Glomerular endothelial cell (primary cell): ENCODE measurements at regions not wholly inside any gene's neighbourhood (a gene's known extent, or its start where the extent isn't known, plus 50 kb on each side); places are given as distances from the start of the nearest gene placed in this dataset.
A peak's percentile ranks its signal among the peaks of the same experiment; 100 is the strongest.
"Not testable (repeated sequence)": the region's sequence is repeated elsewhere in the genome, so short reads cannot be mapped to it uniquely, and the experiment has no call there.

ENCODE experiments used
- DNase-seq: peaks from one replicate; pipeline ENCODE4 v3.0.0-alpha.2; 2011; ENCODE audit warnings: low read depth, low spot score; ENCODE audit errors: extremely low read depth

DNA sequence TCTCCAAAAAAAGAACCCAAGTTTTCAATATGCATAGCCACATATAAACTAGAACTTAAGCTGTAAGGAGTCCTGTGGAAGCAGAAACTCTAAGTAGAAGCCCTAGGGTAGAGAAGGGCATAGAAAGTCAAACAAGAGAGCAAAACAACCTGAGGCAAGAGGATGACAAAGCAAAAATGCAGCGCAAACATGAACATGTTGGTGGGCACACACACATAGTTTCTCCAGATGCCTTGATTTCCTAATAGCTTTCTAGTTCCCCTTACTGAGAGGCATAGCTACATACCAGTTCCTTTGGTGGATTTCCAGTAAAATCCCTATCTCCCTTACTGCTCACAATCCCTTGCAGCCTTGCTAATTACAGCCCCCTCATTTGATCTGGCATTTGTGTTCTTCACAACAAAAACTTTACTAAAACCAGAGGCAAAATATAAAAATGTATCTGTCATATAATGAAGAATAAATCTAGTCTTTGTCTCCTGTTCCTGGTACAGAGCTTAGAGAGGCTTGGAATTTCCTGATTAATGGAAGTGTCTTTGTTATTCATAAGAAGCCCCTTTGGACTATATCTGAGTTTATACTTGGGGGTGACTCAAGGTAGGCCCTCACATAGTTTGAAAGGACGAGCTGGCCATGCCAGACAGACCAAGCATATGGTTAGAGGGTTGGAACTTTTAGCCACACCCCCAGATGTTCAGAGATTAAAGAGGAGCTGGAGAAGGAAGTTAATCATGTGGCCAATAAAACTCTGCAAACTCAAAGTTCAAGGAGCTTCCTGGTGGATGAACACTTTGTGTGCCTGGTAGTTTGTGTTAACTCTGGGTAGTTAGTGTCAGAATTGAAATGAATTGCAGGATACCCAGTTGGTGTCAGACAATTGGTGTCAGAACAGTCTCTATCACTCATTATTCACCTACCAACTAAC, 52.7 kb upstream of the ZCCHC13 start:
- no peak for DNase-seq

GRCh38 chrX:74250574-74250973, 53.4 kb upstream of the ZCCHC13 start:
- DNase-seq, result no peak

DNA sequence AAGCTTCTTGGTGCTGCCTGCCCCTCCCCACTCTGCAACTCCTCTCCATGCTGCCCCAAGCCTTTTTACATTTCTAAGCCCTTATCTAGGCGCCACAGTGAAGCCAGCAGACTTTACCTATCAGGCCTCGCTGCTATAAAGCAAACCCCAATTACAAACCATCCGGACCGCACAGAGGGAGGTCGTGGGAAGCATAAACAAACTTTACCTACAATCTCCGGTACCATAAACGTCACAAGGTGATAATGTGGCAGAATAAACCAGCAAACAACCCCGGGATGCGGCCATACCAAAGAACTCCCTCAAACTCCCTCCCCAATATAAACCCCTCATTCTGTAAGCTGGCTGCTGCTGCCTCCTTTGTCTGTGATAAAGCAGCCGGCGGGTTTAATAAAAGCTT, 54.0 kb upstream of the ZCCHC13 start:
- no peak for DNase-seq

DNA sequence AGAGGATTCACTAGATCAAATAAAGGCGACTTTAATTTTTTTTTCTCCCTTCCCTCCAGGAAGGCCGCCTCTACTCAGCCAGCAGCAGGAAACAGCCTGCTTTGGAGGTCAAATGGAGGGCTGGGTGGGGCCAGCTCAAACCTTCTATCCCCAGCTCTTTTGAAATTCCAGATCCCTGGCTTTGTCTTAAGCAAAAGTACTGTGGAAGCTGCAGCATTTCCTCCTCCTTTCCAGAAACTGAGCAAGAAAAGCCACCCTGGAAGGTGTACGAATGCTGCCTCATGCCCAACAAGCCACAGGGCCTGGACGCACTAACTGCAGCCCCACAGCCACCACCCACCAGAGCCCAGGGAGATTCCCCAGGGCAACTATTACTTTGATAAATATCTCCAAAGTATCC, 55.1 kb upstream of the ZCCHC13 start:
- DNase-seq, result no peak

- no peak for DNase-seq
Measured at GRCh38 chrX:74246524-74246923, 57.5 kb upstream of the ZCCHC13 start.

- no peak for DNase-seq
Measured at GRCh38 chrX:74242484-74243138, 61.4 kb upstream of the ZCCHC13 start.

GRCh38 chrX:74242050-74242449, 61.9 kb upstream of the ZCCHC13 start:
- DNase-seq, result peak; percentile 41

- no peak for DNase-seq
Measured at GRCh38 chrX:74238771-74239170, 65.2 kb upstream of the ZCCHC13 start.

DNA sequence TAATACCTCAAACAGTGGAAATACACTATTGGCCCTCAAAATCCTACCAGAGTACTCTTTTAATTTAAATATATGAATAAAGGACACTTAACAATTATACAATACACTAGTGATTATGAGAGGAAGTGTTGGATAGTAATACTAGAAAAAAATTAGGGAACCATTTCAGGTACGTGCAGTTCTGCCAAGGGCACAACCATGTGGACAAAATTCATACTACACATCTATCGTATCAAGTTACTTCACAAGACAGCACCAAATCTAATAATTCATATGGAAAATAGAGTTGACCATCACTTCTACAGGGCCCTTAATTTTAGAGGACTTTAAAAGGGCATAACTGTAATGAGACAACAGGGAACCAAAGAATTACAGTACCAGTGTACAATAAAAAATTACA, 69.2 kb upstream of the ZCCHC13 start:
- DNase-seq, result no peak

- DNase-seq, result no peak
Measured at GRCh38 chrX:74232859-74233258, 71.1 kb upstream of the ZCCHC13 start.

GRCh38 chrX:74231625-74232024, 72.4 kb upstream of the ZCCHC13 start:
- no peak for DNase-seq

DNA sequence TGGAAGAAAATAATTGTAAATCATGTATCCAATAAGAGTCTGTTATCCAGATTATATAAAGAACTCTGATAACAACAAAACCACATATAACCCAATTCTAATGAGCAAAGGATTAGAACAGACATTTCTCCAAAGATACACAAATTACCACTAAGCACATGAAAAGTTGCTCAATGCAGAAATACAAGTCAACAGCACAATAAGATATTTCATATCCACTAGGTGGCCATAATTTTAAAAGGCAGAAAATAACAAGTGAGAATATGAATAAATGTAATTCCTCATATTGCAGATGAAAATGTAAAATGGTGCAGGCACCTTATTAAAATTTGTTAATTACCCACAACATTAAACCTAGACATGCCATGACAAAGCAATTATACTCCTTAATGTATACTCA, 73.9 kb upstream of the ZCCHC13 start:
- no peak for DNase-seq

- no peak for DNase-seq
Measured at GRCh38 chrX:74225111-74225510, 78.9 kb upstream of the ZCCHC13 start.

DNA sequence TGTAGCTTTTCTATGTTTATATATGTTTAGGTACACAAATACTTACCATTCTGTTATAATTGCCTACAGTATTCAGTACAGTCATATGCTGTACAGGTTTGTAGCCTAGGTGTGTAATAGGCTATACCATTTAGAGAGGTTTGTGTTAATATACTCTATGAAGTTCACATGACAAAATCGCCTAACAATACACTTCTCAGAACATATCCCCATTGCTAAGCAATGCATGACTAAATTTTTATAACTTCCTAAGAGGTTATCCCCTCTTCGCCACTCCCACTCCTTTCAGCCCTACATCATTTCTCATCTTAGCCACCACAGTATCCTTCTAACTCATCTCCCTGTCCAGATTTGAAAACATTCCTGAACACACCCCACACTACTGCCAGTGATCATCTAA, 83.7 kb upstream of the ZCCHC13 start:
- DNase-seq, result no peak

- no peak for DNase-seq
Measured at GRCh38 chrX:74218895-74219294, 85.1 kb upstream of the ZCCHC13 start.

- DNase-seq, result no peak
Measured at GRCh38 chrX:74216421-74216820, 87.6 kb upstream of the ZCCHC13 start.

GRCh38 chrX:74211911-74212310, 92.1 kb upstream of the ZCCHC13 start:
- DNase-seq, result no peak

GRCh38 chrX:74207539-74207938, 96.4 kb upstream of the ZCCHC13 start:
- DNase-seq, result no peak

DNA sequence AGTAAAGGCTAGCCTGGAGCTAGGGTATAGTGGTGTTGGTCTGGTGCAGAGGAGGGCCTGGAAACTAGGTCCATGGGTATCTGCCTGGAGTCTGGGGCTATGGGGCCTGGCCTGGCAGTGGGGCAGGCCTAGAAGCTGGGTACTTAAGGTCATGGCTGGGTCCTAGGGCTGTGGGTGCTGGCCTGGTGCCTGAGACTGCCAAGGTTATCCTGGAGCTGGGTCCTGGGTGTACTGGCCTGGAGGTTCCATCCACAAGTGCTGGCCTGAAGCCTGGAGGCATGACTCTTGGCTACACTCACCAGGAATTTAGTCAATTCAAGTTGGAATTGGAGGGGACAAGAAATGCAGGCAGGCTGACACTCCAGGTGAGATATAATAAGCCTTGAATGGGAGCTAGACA, 108.4 kb upstream of the ZCCHC13 start:
- DNase-seq, result no peak

DNA sequence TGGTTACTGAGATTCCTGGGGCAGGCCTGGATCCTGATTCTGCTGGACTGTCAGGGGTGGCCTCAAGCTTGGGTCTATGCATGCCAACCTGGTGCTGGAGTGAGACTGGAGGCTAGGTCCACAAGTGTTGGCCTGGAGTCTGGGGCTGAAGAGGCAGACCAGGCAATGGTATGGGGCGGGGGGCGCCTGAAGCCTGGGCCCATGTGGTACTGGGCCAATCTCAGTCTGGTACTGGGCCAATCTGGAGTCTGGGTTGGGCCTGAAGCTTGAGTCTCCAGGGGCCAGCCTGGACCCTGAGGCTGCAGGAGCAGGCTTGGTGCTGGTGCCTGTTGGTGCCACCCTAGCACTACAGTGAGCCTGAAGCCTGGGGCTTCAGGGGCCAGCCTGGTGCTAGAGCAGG, 108.9 kb upstream of the ZCCHC13 start:
- no peak for DNase-seq

DNA sequence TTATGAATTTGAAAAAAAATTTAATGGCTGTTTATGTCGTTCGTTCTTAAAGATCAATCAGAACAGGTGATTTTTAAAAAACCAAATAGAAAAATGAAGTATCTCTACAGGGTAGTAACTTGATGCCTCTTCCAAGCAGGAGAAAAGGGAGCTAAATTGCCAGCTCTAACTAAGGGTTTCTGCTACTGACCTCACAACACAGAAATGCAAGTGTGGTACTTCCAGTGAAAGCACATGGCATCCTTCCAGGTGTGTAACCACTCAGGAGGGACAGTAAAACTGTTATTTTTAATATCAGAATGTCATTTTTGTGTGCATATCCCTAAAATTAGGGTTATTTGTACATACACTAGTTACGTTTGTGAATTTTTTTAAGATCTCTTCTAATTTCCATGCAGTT, 116.8 kb upstream of the ZCCHC13 start:
- DNase-seq, result no peak

DNA sequence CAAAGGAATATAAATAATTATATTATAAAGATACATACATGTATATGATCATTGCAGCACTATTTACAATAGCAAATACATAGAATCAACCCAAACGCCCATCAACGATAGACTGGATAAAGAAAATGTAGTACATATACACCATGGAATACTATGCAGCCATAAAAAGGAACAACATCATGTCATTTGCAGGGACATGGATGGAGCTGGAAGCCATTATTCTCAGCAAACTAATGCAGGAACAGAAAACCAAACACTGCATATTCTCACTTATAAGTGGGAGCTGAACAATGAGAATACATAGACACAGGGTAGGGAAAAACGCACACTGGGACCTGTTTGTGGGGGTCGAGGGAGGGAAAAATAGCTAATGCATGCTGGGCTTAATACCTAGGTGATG, 120.9 kb upstream of the ZCCHC13 start:
- DNase-seq, result not testable (repeated sequence)
